CD4-positive, alpha-beta T cell treated with Interleukin-15 for 4 hours (primary cell): ENCODE measurements at regions not wholly inside any gene's neighbourhood (a gene's known extent, or its start where the extent isn't known, plus 50 kb on each side); places are given as distances from the start of the nearest gene placed in this dataset.
"Not testable (repeated sequence)": the region's sequence is repeated elsewhere in the genome, so short reads cannot be mapped to it uniquely, and the experiment has no call there.

Experiments
- DNase-seq: peaks from one replicate; pipeline ENCODE4 v3.0.0-alpha.2; 2020; ENCODE audit warnings: low spot score

- DNase-seq, result no peak
Measured at GRCh38 chr9:30982301-30982700, 1402.1 kb upstream of the ACO1 start.

GRCh38 chr9:30995956-30996738 lies 1388.3 kb upstream of the ACO1 start:
- no peak for DNase-seq

- DNase-seq, result no peak
Measured at GRCh38 chr9:30996761-30997160, 1387.7 kb upstream of the ACO1 start.

- no peak for DNase-seq
Measured at GRCh38 chr9:30997291-30997690, 1387.2 kb upstream of the ACO1 start.

GRCh38 chr9:31005086-31005665 lies 1379.3 kb upstream of the ACO1 start:
- DNase-seq, result no peak

GRCh38 chr9:31013371-31013770 lies 1371.1 kb upstream of the ACO1 start:
- no peak for DNase-seq

GRCh38 chr9:31023847-31024246 lies 1360.6 kb upstream of the ACO1 start:
- DNase-seq, result no peak

- no peak for DNase-seq
Measured at GRCh38 chr9:31027678-31028077, 1356.8 kb upstream of the ACO1 start.

- DNase-seq, result no peak
Measured at GRCh38 chr9:31028137-31028536, 1356.3 kb upstream of the ACO1 start.

GRCh38 chr9:31030741-31031202 lies 1353.7 kb upstream of the ACO1 start:
- no peak for DNase-seq

- DNase-seq, result no peak
Measured at GRCh38 chr9:31032206-31032605, 1352.2 kb upstream of the ACO1 start.

GRCh38 chr9:31034311-31034710 lies 1350.1 kb upstream of the ACO1 start:
- DNase-seq, result no peak

- DNase-seq, result no peak
Measured at GRCh38 chr9:31040564-31040963, 1343.9 kb upstream of the ACO1 start.

- no peak for DNase-seq
Measured at GRCh38 chr9:31045810-31046209, 1338.6 kb upstream of the ACO1 start.

- not testable (repeated sequence) for DNase-seq
Measured at GRCh38 chr9:31061592-31061991, 1322.9 kb upstream of the ACO1 start.

GRCh38 chr9:31065691-31066090 lies 1318.8 kb upstream of the ACO1 start:
- DNase-seq, result no peak

- DNase-seq, result no peak
Measured at GRCh38 chr9:31067418-31067817, 1317.0 kb upstream of the ACO1 start.

- no peak for DNase-seq
Measured at GRCh38 chr9:31071606-31072286, 1312.7 kb upstream of the ACO1 start.

GRCh38 chr9:31078175-31078574 lies 1306.3 kb upstream of the ACO1 start:
- DNase-seq, result no peak

- no peak for DNase-seq
Measured at GRCh38 chr9:31084350-31084749, 1300.1 kb upstream of the ACO1 start.

- DNase-seq, result no peak
Measured at GRCh38 chr9:31089549-31090221, 1294.8 kb upstream of the ACO1 start.

- DNase-seq, result no peak
Measured at GRCh38 chr9:31100311-31100710, 1284.1 kb upstream of the ACO1 start.

- no peak for DNase-seq
Measured at GRCh38 chr9:31103836-31104235, 1280.6 kb upstream of the ACO1 start.
